ENCODE measurements at regions not wholly inside any gene's neighbourhood (a gene's known extent, or its start where the extent isn't known, plus 50 kb on each side); places are given as distances from the start of the nearest gene placed in this dataset.

GRCh38 chr11:10395166-10395897 lies 59.7 kb upstream of the AMPD3 start:
- TF ChIP-seq CTCF (IDR thresholded peaks at IDR 0.05; ENCODE audit: poor library complexity, severe bottlenecking), result no peak
- Histone ChIP-seq H3K9me3 (ENCODE audit: severe bottlenecking) (no peaks in the 10 kb centered on the region), H3K4me3 (ENCODE audit: severe bottlenecking) (no peak overlapping the region), H3K27me3 (ENCODE audit: insufficient read depth, poor library complexity, severe bottlenecking) (no peaks in the 10 kb centered on the region), H3K27ac (ENCODE audit: poor library complexity, severe bottlenecking) (no peak overlapping the region), H3K4me1 (ENCODE audit: insufficient read depth, poor library complexity, severe bottlenecking) (no peaks in the 10 kb centered on the region), H3K36me3 (ENCODE audit: low read depth) (no peaks in the 10 kb centered on the region)
- no peak for DNase-seq (ENCODE audit: low spot score)
- no peak for ATAC-seq (ENCODE audit: low read depth)

- DNase-seq (ENCODE audit: low spot score) (no peak), ATAC-seq (ENCODE audit: low read depth) (no peak)
- Histone ChIP-seq H3K27me3 (ENCODE audit: insufficient read depth, poor library complexity, severe bottlenecking) (no peaks in the 10 kb centered on the region), H3K4me3 (ENCODE audit: severe bottlenecking) (no peak overlapping the region), H3K27ac (ENCODE audit: poor library complexity, severe bottlenecking) (no peak overlapping the region), H3K4me1 (ENCODE audit: insufficient read depth, poor library complexity, severe bottlenecking) (no peaks in the 10 kb centered on the region), H3K9me3 (ENCODE audit: severe bottlenecking) (no peaks in the 10 kb centered on the region), H3K36me3 (ENCODE audit: low read depth) (no peaks in the 10 kb centered on the region)
- no peak for TF ChIP-seq CTCF (IDR thresholded peaks at IDR 0.05; ENCODE audit: poor library complexity, severe bottlenecking)
Measured at GRCh38 chr11:10396771-10397170, 58.3 kb upstream of the AMPD3 start.

- no peaks in the 10 kb centered on the region for H3K4me1 ChIP-seq (ENCODE audit: insufficient read depth, poor library complexity, severe bottlenecking)
- H3K36me3 ChIP-seq (ENCODE audit: low read depth), result no peaks in the 10 kb centered on the region
- no peaks in the 10 kb centered on the region for H3K27me3 ChIP-seq (ENCODE audit: insufficient read depth, poor library complexity, severe bottlenecking)
- no peaks in the 10 kb centered on the region for H3K9me3 ChIP-seq (ENCODE audit: severe bottlenecking)
- H3K4me3 ChIP-seq (ENCODE audit: severe bottlenecking), result no peak overlapping the region
- peak; percentile 36; the same call in 1 of the 3 replicates for ATAC-seq (ENCODE audit: low read depth)
- no peak for DNase-seq (ENCODE audit: low spot score)
- TF ChIP-seq CTCF (IDR thresholded peaks at IDR 0.05; ENCODE audit: poor library complexity, severe bottlenecking), result no peak
- H3K27ac ChIP-seq (ENCODE audit: poor library complexity, severe bottlenecking), result no peak overlapping the region
Measured at GRCh38 chr11:10397226-10397987, 57.7 kb upstream of the AMPD3 start.

GRCh38 chr11:10398525-10398924 lies 56.5 kb upstream of the AMPD3 start:
- Histone ChIP-seq H3K36me3 (ENCODE audit: low read depth) (no peaks in the 10 kb centered on the region), H3K4me1 (ENCODE audit: insufficient read depth, poor library complexity, severe bottlenecking) (no peaks in the 10 kb centered on the region), H3K9me3 (ENCODE audit: severe bottlenecking) (no peaks in the 10 kb centered on the region), H3K27me3 (ENCODE audit: insufficient read depth, poor library complexity, severe bottlenecking) (no peaks in the 10 kb centered on the region), H3K27ac (ENCODE audit: poor library complexity, severe bottlenecking) (no peak overlapping the region), H3K4me3 (ENCODE audit: severe bottlenecking) (no peak overlapping the region)
- no peak for DNase-seq (ENCODE audit: low spot score)
- no peak for TF ChIP-seq CTCF (IDR thresholded peaks at IDR 0.05; ENCODE audit: poor library complexity, severe bottlenecking)
- peak; percentile 27; the same call in 1 of the 3 replicates for ATAC-seq (ENCODE audit: low read depth)
